HG03354 (cell line): ENCODE measurements at regions not wholly inside any gene's neighbourhood (a gene's known extent, or its start where the extent isn't known, plus 50 kb on each side); places are given as distances from the start of the nearest gene placed in this dataset.

Source experiments
- ATAC-seq: cut with Tn5 transposase; IDR thresholded peaks from one replicate; pipeline ENCODE4 v1.9.1; 2021; ENCODE audit warnings: mild to moderate bottlenecking; ENCODE audit not compliant: unreplicated experiment, poor library complexity, severe bottlenecking

GRCh38 chr5:71862087-71862486, 143.0 kb downstream of the CARTPT start:
- no peak for ATAC-seq

- no peak for ATAC-seq
Observed at GRCh38 chr5:71862507-71863060, 143.5 kb downstream of the CARTPT start.

- no peak for ATAC-seq
Observed at GRCh38 chr5:71864730-71865601, 145.9 kb downstream of the CARTPT start.

- ATAC-seq = no peak
Observed at GRCh38 chr5:71865665-71866320, 146.7 kb downstream of the CARTPT start.

GRCh38 chr5:71872311-71872864, 153.3 kb downstream of the CARTPT start:
- no peak for ATAC-seq

GRCh38 chr5:71873191-71873591, 154.1 kb downstream of the CARTPT start:
- no peak for ATAC-seq

- no peak for ATAC-seq
Observed at GRCh38 chr5:71874521-71874920, 155.4 kb downstream of the CARTPT start.

- no peak for ATAC-seq
Observed at GRCh38 chr5:71877511-71877910, 158.4 kb downstream of the CARTPT start.

- ATAC-seq = no peak
Observed at GRCh38 chr5:71880536-71880935, 161.5 kb downstream of the CARTPT start.

GRCh38 chr5:71882826-71883741, 164.0 kb downstream of the CARTPT start:
- no peak for ATAC-seq

- ATAC-seq = no peak
Observed at GRCh38 chr5:71883742-71884103, 164.6 kb downstream of the CARTPT start.

GRCh38 chr5:71884926-71885325, 165.9 kb downstream of the CARTPT start:
- ATAC-seq = no peak

GRCh38 chr5:71886406-71886805, 167.3 kb downstream of the CARTPT start:
- ATAC-seq = no peak

GRCh38 chr5:71887680-71888079, 168.6 kb downstream of the CARTPT start:
- ATAC-seq = peak; percentile 99

GRCh38 chr5:71891406-71891805, 172.3 kb downstream of the CARTPT start:
- ATAC-seq = no peak

GRCh38 chr5:71891856-71892255, 172.8 kb downstream of the CARTPT start:
- no peak for ATAC-seq

- ATAC-seq = no peak
Observed at GRCh38 chr5:71892641-71893365, 173.7 kb downstream of the CARTPT start.

GRCh38 chr5:71893451-71893850, 174.4 kb downstream of the CARTPT start:
- ATAC-seq = no peak

GRCh38 chr5:71894091-71894490, 175.0 kb downstream of the CARTPT start:
- no peak for ATAC-seq
